Neural cell (in vitro differentiated cells): ENCODE measurements at regions not wholly inside any gene's neighbourhood (a gene's known extent, or its start where the extent isn't known, plus 50 kb on each side); places are given as distances from the start of the nearest gene placed in this dataset.

Source experiments
- H2AFZ ChIP-seq: fragments of 200-600, 300-800 bp; sonication (generic), shearing (Covaris generic); 2 replicates; pipeline ENCODE4 v1.6.0; 2014; ENCODE audit warnings: low read depth, mild to moderate bottlenecking, antibody characterized with exemption, low read length, moderate library complexity
- H3F3A ChIP-seq: fragments of 200-600 bp; shearing (Covaris generic); 2 replicates; pipeline ENCODE4 v1.6.1; 2016; ENCODE audit warnings: mild to moderate bottlenecking, moderate library complexity, mixed read lengths, antibody characterized with exemption, low read length; ENCODE audit not compliant: insufficient read depth, poor library complexity, severe bottlenecking
- H3K27ac ChIP-seq: fragments of 200-600, 300-800 bp; sonication (generic), shearing (Covaris generic); 2 replicates; pipeline ENCODE4 v1.5.1; 2014; ENCODE audit warnings: mild to moderate bottlenecking, low read length, moderate library complexity
- H3K27me3 ChIP-seq: fragments of 300-800, 200-600 bp; sonication (generic), shearing (Covaris generic); 2 replicates; pipeline ENCODE4 v1.6.0; 2014; ENCODE audit warnings: mild to moderate bottlenecking, low read depth, low read length, moderate library complexity; ENCODE audit not compliant: insufficient read depth
- H3K36me3 ChIP-seq: fragments of 300-800, 200-600 bp; sonication (generic), shearing (Covaris generic); 2 replicates; pipeline ENCODE4 v1.5.1; 2014; ENCODE audit warnings: mild to moderate bottlenecking, antibody characterized with exemption, low read length, moderate library complexity; ENCODE audit not compliant: insufficient read depth
- H3K4me2 ChIP-seq: fragments of 300-800, 200-600 bp; sonication (generic), shearing (Covaris generic); 2 replicates; pipeline ENCODE4 v1.6.0; 2014; ENCODE audit warnings: mild to moderate bottlenecking, low read length
- H3K4me3 ChIP-seq: fragments of 300-800, 200-600 bp; sonication (generic), shearing (Covaris generic); 2 replicates; pipeline ENCODE4 v1.5.1; 2014; ENCODE audit warnings: mild to moderate bottlenecking, low read length, moderate library complexity
- H3K79me2 ChIP-seq: fragments of 200-600 bp; shearing (Covaris generic); replicated peaks from 2 replicates; pipeline ENCODE4 v1.6.0; 2014; ENCODE audit warnings: mild to moderate bottlenecking, low read length, moderate library complexity; ENCODE audit not compliant: insufficient read depth
- H3K9ac ChIP-seq: fragments of 300-800, 200-600 bp; sonication (generic), shearing (Covaris generic); 2 replicates; pipeline ENCODE4 v1.6.1; 2016; ENCODE audit warnings: mild to moderate bottlenecking, low read length, mixed read lengths
- H3K9me2 ChIP-seq: fragments of 200-600 bp; shearing (Covaris generic); 2 replicates; pipeline ENCODE4 v1.6.1; 2016; ENCODE audit warnings: mild to moderate bottlenecking, low read length, mixed read lengths; ENCODE audit not compliant: insufficient read depth
- H3K9me3 ChIP-seq: fragments of 200-600, 300-800 bp; sonication (generic), shearing (Covaris generic); 2 replicates; pipeline ENCODE4 v1.6.1; 2016; ENCODE audit warnings: mild to moderate bottlenecking, mixed run types, low read length, moderate library complexity, mixed read lengths
- H4K20me1 ChIP-seq: fragments of 200-600 bp; shearing (Covaris generic); 2 replicates; pipeline ENCODE4 v1.6.1; 2016; ENCODE audit warnings: mild to moderate bottlenecking, mixed run types; ENCODE audit not compliant: insufficient read depth
- CTCF ChIP-seq: fragments of 450-650 bp; IDR thresholded peaks from 2 replicates; pipeline ENCODE4 v1.5.1; 2014; ENCODE audit warnings: antibody characterized with exemption, mild to moderate bottlenecking, moderate library complexity; ENCODE audit not compliant: poor library complexity, severe bottlenecking
- EP300 ChIP-seq: fragments of 450-650 bp; conservative IDR thresholded peaks from 2 replicates; pipeline ENCODE4 v1.6.1; 2014; ENCODE audit warnings: antibody characterized with exemption, mild to moderate bottlenecking, moderate library complexity; ENCODE audit not compliant: poor library complexity, severe bottlenecking
- EZH2 ChIP-seq: fragments of 200-600, 300-800 bp; shearing (Covaris generic), sonication (generic); IDR thresholded peaks from 2 replicates; pipeline ENCODE4 v1.6.1; 2014; ENCODE audit warnings: antibody characterized with exemption, low read length, borderline replicate concordance, mild to moderate bottlenecking; ENCODE audit not compliant: insufficient read depth, poor library complexity, severe bottlenecking
- MXI1 ChIP-seq: fragments of 450-650 bp; conservative IDR thresholded peaks from 2 replicates; pipeline ENCODE4 v1.6.1; 2014; ENCODE audit warnings: antibody characterized with exemption, mild to moderate bottlenecking; ENCODE audit not compliant: poor library complexity, severe bottlenecking
- POLR2AphosphoS5 ChIP-seq: IDR thresholded peaks from 2 replicates; pipeline ENCODE4 v1.6.1; 2012
- RAD21 ChIP-seq: fragments of 450-650 bp; conservative IDR thresholded peaks from 2 replicates; pipeline ENCODE4 v1.6.1; 2014; ENCODE audit warnings: antibody characterized with exemption, mild to moderate bottlenecking, moderate library complexity
- REST ChIP-seq: IDR thresholded peaks from 2 replicates; pipeline ENCODE4 v1.6.1; 2012; ENCODE audit warnings: borderline replicate concordance
- SMC3 ChIP-seq: fragments of 450-650 bp; conservative IDR thresholded peaks from 2 replicates; pipeline ENCODE4 v1.6.1; 2014; ENCODE audit warnings: antibody characterized with exemption, mild to moderate bottlenecking, moderate library complexity; ENCODE audit not compliant: poor library complexity
- TAF1 ChIP-seq: IDR thresholded peaks from 2 replicates; pipeline ENCODE4 v1.6.1; 2012; ENCODE audit warnings: low read depth

GRCh38 chr2:196533772-196534397, 105.6 kb upstream of the CCDC150 start:
- H3K27ac ChIP-seq, result no peak overlapping the region
- no peaks in the 10 kb centered on the region for H4K20me1 ChIP-seq
- no peaks in the 10 kb centered on the region for H3K9me2 ChIP-seq
- no peak overlapping the region for H2AFZ ChIP-seq
- H3F3A ChIP-seq, result no peaks in the 10 kb centered on the region
- H3K4me2 ChIP-seq, result no peak overlapping the region
- H3K79me2 ChIP-seq, result no peaks in the 10 kb centered on the region
- no peaks in the 10 kb centered on the region for H3K27me3 ChIP-seq
- TF ChIP-seq MXI1 (no peak), RAD21 (no peak), SMC3 (no peak), TAF1 (no peak), EP300 (no peak), CTCF (no peak), REST (no peak), EZH2 (no peak), POLR2AphosphoS5 (no peak)
- H3K4me3 ChIP-seq, result no peak overlapping the region
- no peaks in the 10 kb centered on the region for H3K36me3 ChIP-seq
- H3K9me3 ChIP-seq, result no peaks in the 10 kb centered on the region
- H3K9ac ChIP-seq, result no peak overlapping the region

- H3K36me3 ChIP-seq, result no peaks in the 10 kb centered on the region
- H3K79me2 ChIP-seq, result no peaks in the 10 kb centered on the region
- H3K9me2 ChIP-seq, result no peaks in the 10 kb centered on the region
- H3F3A ChIP-seq, result no peaks in the 10 kb centered on the region
- H3K9ac ChIP-seq, result no peak overlapping the region
- no peak overlapping the region for H3K27ac ChIP-seq
- no peaks in the 10 kb centered on the region for H3K27me3 ChIP-seq
- H3K9me3 ChIP-seq, result no peaks in the 10 kb centered on the region
- no peak overlapping the region for H3K4me2 ChIP-seq
- H3K4me3 ChIP-seq, result no peak overlapping the region
- H4K20me1 ChIP-seq, result no peaks in the 10 kb centered on the region
- no peak overlapping the region for H2AFZ ChIP-seq
- TF ChIP-seq RAD21 (no peak), SMC3 (no peak), REST (no peak), POLR2AphosphoS5 (no peak), EZH2 (no peak), TAF1 (no peak), EP300 (no peak)
Observed at GRCh38 chr2:196534495-196534894, 105.0 kb upstream of the CCDC150 start.
